HG02798 (cell line): ENCODE measurements at regions not wholly inside any gene's neighbourhood (a gene's known extent, or its start where the extent isn't known, plus 50 kb on each side); places are given as distances from the start of the nearest gene placed in this dataset.

ENCODE experiments used
- ATAC-seq: cut with Tn5 transposase; IDR thresholded peaks from one replicate; pipeline ENCODE4 v1.9.1; 2021; ENCODE audit warnings: mild to moderate bottlenecking; ENCODE audit not compliant: unreplicated experiment, poor library complexity

- ATAC-seq: no peak
These were observed 406.5 kb downstream of the LPIN1 start for GRCh38 chr2:12152888-12153287.

DNA sequence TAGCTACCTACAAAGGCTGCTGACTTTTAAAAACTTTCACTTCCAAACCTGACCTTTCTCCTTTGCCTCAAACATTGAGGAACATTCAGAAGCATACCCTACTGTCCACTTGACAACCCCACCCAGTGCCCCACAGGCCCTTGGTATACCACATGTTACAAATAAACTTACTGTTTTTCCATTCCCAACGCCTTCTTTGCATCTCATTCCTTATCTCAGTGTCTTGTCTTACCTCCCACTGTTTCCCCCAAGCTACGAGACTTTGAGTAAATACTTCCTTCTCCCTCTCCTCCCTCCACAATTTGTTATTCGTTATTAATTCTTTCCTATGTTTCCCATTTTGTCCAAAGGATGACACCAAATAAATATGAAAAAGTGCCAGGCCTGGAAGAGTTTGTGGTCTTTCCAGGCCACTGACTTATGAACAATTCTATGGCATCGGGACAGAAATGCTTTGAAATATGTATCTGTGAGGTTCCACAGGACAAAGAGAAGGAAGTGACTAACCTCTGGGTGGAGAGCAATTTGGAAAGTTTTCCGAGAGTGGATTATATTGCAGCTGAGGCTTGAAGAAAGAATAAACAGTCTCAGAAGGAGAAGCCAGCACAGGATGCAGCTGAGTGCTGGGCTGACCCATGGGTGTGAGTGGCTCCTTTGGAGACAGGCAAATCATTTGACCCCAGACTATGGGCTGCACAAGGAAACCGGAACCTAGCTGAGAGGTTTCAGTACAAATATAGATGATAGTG is 409.0 kb downstream of the LPIN1 start:
- ATAC-seq: no peak

DNA sequence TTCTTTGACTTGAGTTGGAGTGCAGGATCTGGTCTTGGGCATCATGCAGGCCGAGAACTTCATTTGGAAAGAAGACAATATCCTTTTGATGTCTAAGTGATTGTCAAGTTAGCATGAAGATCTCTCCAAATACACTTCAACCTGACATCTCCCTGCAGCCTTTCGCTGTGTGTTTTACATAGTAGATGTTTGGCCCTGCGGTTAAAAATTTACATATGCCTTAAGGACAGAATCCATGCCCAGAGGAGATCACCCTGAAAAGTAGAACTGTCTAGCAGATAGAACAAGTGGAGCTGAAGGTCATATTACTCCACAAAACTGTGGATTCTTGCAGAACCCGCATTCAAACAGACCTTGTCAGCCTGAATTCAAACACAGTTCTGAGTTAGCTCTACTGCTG is 409.9 kb downstream of the LPIN1 start:
- ATAC-seq: no peak

DNA sequence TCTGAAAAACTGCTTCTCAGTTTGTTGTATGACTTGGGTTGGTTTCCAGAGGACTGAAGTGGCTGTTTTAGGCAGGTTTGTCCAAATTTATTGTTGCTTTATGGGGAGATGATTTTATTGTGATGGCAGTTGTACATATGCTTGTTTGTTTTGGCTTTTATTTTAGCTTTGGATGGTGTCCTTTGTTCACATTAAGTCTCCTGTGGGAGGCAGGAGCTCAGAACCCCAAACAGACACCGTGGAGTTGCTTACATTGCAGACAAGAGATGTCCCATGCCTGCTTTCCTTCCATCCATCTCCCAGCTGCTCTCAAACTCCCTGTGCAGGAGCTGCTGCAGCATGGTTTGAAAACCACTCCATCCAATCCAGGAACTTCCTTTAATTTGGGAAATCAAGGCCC is 414.7 kb downstream of the LPIN1 start:
- no peak for ATAC-seq

- no peak for ATAC-seq
These were observed 416.1 kb downstream of the LPIN1 start for GRCh38 chr2:12162269-12163247.

GRCh38 chr2:12163866-12164265 is 417.4 kb downstream of the LPIN1 start:
- ATAC-seq: no peak

GRCh38 chr2:12164689-12165088 is 418.3 kb downstream of the LPIN1 start:
- no peak for ATAC-seq

DNA sequence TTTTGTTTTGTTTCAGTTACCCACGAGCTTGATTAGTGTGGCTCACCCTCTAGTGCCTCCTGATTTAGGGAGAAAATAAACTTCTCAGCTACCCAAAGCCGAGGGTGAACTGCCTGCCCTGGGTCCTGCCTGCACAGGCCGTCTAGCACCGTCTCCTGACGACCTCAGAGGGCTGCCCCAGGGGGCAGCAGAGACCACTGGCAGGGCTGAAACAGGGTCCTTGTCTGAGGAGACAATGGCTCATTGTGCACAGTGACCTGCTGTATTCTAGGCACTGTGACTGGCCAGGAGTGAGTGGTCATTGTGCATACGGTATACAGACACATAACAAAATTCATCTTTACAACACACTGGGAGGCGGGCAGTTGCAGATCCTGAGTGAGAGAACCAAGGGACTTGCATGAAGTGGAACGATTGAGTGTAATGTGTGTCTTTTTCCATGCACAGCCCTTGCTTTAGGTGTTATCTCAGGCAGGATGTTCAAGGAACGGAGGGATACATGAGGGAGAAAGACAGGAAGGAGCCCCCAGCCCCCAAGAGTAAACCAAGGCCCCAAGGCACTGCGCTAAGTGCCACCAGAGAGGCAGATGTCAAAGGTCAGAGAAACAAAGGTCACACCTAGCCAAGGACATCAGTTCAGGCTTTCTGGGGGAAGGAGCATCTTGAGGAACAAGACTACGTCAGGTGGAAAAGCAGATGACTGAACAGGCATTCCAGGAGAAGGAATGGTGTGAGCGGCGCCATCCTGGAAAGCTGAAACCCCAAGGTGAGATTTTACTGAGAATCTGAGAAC is 421.3 kb downstream of the LPIN1 start:
- no peak for ATAC-seq

DNA sequence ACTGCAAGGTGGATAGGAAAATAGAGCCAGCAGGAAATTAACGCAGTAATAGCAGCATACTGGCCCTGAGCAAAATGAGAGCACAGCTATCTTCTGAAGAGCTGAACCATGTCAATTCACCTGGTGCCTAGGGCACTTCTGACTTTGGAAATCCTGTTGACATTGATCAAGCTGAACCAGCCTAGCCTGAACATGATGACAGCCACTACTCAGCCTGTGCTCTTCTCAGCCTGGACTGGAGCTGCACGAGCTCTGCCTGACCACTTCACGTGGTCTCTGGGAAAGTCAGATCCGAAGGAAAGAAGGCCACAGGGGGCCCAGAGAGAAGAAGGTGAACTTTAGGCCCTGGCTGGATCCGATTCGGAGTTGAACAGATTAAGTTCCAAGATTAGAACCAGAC is 421.9 kb downstream of the LPIN1 start:
- ATAC-seq: no peak

DNA sequence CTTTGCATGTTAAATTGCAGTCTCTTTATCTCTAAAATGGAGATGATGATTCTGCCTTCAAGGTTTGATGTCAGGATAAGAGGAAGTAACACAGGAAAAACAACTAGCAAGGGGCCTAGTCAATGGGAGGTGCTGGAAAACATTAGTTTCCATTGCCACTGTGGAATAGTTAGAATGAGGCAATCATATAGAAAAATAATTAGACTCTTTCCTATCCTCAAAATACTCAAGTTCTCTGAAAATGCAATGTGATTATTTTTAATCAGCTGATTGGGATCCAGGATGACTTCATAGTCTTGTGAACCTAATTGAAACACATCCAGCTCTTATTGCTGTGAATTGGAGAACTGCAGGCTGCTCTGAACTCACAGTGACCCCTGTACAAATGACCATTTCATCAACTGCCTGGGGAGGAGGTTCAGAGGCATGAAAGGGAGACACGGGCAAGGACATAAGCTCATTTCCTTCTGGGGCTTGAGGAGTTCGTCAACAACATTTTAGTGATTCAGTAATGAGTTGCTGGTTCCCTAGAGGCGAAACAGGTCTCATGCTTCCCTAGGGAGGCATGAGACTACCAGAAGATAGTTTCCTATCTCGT is 422.5 kb downstream of the LPIN1 start:
- ATAC-seq: no peak

- no peak for ATAC-seq
These were observed 423.3 kb downstream of the LPIN1 start for GRCh38 chr2:12169721-12170120.

DNA sequence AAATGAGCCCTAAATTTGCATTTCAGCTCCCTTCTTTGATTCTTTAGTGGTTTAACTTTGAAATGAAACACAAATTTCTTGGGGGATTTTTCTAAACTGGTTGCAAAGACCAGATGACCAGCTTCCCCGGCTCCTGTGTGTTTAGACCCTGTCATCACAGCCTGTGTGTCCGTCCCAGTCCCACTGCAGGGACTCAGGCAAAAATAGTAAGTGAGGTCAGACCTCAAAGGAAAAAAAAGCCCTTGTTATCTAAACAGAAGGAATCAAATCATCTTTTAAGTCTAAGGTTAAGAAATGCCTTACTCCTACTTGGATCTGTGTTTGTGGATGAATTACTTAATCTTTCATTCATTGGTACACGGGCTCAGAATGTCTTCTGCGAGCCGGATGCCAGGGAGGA is 423.7 kb downstream of the LPIN1 start:
- no peak for ATAC-seq

- no peak for ATAC-seq
These were observed 427.0 kb downstream of the LPIN1 start for GRCh38 chr2:12173271-12173942.

DNA sequence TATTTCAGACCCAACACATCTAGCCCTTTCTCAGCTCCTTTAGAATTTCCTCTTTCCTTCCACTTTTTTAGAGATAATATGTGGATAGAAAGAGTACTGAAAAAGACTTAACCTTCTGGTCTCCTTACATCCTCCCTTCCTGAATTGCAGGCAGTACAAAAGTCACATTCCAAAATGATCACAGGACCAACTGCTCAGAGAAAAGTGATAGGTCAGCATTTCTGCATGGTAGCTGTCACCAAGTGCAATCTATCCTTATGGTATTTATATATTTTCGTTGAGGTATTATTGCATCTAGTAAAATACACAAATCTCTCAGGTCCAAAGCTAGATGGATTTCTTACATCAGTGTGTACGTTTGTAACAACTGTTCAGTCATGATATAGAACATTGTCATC is 427.5 kb downstream of the LPIN1 start:
- no peak for ATAC-seq

- no peak for ATAC-seq
These were observed 428.9 kb downstream of the LPIN1 start for GRCh38 chr2:12175323-12175722.

- peak; percentile 68 for ATAC-seq
These were observed 430.4 kb downstream of the LPIN1 start for GRCh38 chr2:12176623-12177454.

DNA sequence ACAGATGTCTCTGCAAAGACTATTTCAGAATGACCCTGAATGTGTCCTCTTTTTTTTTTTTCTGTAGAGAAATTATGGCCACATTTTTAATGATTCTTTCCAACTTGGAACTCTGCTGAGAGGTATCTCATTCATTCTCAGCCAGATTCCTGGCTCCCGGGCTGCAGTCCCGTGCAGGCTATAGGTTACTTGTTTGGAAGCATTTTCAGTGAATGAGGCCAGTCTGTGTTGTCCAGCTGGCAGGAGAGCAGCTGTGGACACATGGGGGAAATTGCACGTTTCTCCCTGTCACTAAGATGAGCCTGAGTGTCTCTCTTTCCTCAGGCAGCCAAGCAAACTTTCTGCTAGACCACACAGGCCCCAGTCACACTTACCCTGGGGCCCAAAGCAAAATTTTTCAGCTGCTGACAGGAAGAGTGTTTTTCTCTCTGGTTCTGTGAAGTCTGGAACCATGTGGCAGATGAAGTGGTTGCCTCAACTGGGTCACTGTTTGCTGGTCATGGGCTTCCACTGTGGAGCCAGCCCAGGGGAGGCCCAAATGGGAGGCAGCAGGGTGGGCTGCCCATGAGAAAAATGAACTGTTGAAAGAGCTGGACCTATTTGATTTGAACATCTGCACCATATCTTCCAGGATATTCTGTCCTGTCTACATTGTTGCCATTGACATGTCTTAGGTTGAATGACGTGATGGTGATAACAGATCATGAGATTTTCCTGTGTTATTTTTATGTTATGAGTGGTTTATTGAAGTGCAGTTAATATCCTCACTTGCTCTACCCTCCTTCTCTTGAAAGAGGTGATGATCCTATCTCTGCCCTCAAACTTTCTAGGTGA is 431.2 kb downstream of the LPIN1 start:
- ATAC-seq: no peak
